ENCODE measurements at regions not wholly inside any gene's neighbourhood (a gene's known extent, or its start where the extent isn't known, plus 50 kb on each side); places are given as distances from the start of the nearest gene placed in this dataset.

DNA sequence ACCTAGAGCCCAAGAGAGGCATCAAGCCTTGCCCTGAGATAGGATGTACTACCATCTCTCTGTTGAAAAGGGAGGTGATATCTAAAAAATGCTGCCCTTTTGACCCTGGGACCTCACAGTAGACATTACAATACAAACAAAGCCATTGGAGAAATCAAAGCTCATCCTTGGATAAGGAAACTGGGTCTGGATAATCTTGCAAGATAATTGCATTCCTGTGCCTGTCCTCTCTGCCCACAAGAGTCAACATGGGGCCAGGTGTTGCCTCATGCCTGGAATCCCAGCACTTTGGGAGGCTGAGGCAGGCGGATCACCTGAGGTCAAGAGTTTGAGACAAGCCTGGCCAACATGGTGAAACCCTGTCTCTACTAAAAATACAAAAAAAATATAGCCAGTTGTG, 57.3 kb upstream of the DLG1 start:
- TF ChIP-seq POLR2AphosphoS5 (IDR thresholded peaks at IDR 0.05; ENCODE audit: low read depth, low read length) (no peak), POLR2A (IDR thresholded peaks at IDR 0.05; ENCODE audit: low read depth, low read length) (no peak), TAF1 (IDR thresholded peaks at IDR 0.05; ENCODE audit: borderline replicate concordance, low read depth, low read length) (no peak)
